A549 (cell line): ENCODE measurements at regions not wholly inside any gene's neighbourhood (a gene's known extent, or its start where the extent isn't known, plus 50 kb on each side); places are given as distances from the start of the nearest gene placed in this dataset.

Experiments
- ATAC-seq, 2 experiments: fragments of 200-7000 bp in 1 of 2; fragments of >200 bp in 1 of 2; cut with Nextera tagmentation in 1 of 2; cut with Tn5 transposase in 1 of 2; 3 replicates each; pipeline versions ENCODE4 v1.8.0 to v1.9.1; 2018 to 2020; ENCODE audit warnings: mild to moderate bottlenecking in 1 of 2, moderate library complexity in 1 of 2
- CTCF ChIA-PET: fragments of 300-600 bp; sonication (Branson Sonifier 250); formaldehyde crosslinking; extraction: SDS; loops from one replicate; lab custom pipeline; 2021; ENCODE audit warnings: antibody characterized with exemption, inconsistent platforms; lab: Yijun Ruan, JAX
- POLR2A ChIA-PET: fragments of 350-600 bp; formaldehyde crosslinking; extraction: SDS; loops from one replicate; lab custom pipeline; 2021; ENCODE audit warnings: antibody characterized with exemption, inconsistent platforms; lab: Yijun Ruan, JAX
- DNase-seq, 2 experiments: peaks; one replicate each; pipeline versions ENCODE4 v3.0.0 to v3.0.0-alpha.2; 2011 to 2016; ENCODE audit warnings: low read depth in 1 of 2, low spot score in 1 of 2
- FAIRE-seq: peaks from 2 replicates; lab custom pipeline; 2011; peaks lifted over from hg19 to GRCh38; lab: Jason Lieb, UNC
- H3K27ac ChIP-seq, 2 experiments: fragments of >200 bp; sonication (Bioruptor Twin); formaldehyde crosslinking; 3 replicates each; pipeline ENCODE4 v1.5.1; 2016 to 2017
- H3K4me1 ChIP-seq: fragments of >200 bp; sonication (Bioruptor Twin); formaldehyde crosslinking; 3 replicates; pipeline ENCODE4 v1.6.1; 2016
- H3K4me2 ChIP-seq: fragments of >200 bp; sonication (Bioruptor Twin); formaldehyde crosslinking; 3 replicates; pipeline ENCODE4 v1.6.1; 2016
- H3K4me3 ChIP-seq: fragments of >200 bp; sonication (Bioruptor Twin); formaldehyde crosslinking; 3 replicates; pipeline ENCODE4 v1.5.1; 2016
- H3K9me3 ChIP-seq: fragments of >200 bp; sonication (Bioruptor Twin); formaldehyde crosslinking; 3 replicates; pipeline ENCODE4 v1.6.1; 2016
- ATOH8 ChIP-seq: fragments of 250-450 bp; sonication (Bioruptor Pico); IDR thresholded peaks from 2 replicates; pipeline ENCODE4 v1.5.0; 2020; ENCODE audit warnings: low read depth, mild to moderate bottlenecking, moderate library complexity
- BHLHE40 ChIP-seq: IDR thresholded peaks from 2 replicates; pipeline ENCODE4 v1.6.1; 2012; ENCODE audit warnings: low read depth, low read length, inconsistent platforms
- CHD2 ChIP-seq: fragments of 150-350 bp; IDR thresholded peaks from 2 replicates; pipeline ENCODE4 v1.6.1; 2014; ENCODE audit warnings: low read length; ENCODE audit not compliant: partially characterized antibody
- EHMT2 ChIP-seq: fragments of 200-600 bp; sonication (generic); IDR thresholded peaks from 2 replicates; pipeline ENCODE4 v1.6.1; 2016; ENCODE audit warnings: antibody characterized with exemption, low read depth, mild to moderate bottlenecking, moderate library complexity
- ELK1 ChIP-seq: fragments of 150-350 bp; IDR thresholded peaks from 2 replicates; pipeline ENCODE4 v1.6.1; 2014; ENCODE audit warnings: low read depth, mild to moderate bottlenecking, low read length
- ESRRA ChIP-seq: fragments of 150-350 bp; IDR thresholded peaks from 2 replicates; pipeline ENCODE4 v1.6.1; 2014; ENCODE audit warnings: mild to moderate bottlenecking, low read length, borderline replicate concordance
- FOSB ChIP-seq: fragments of 250-450 bp; sonication (Bioruptor Pico); IDR thresholded peaks from 2 replicates; pipeline ENCODE4 v1.5.0; 2020; ENCODE audit warnings: mild to moderate bottlenecking, moderate library complexity
- HDAC2 ChIP-seq: fragments of 200-600 bp; sonication (generic); IDR thresholded peaks from 2 replicates; pipeline ENCODE4 v1.6.1; 2016
- HES2 ChIP-seq: fragments of >200 bp; sonication (Bioruptor Twin); formaldehyde crosslinking; IDR thresholded peaks from 2 replicates; pipeline ENCODE4 v1.6.1; 2016
- HMGXB4 ChIP-seq: fragments of 250-450 bp; sonication (Bioruptor Pico); IDR thresholded peaks from 2 replicates; pipeline ENCODE4 v1.5.0; 2021; ENCODE audit warnings: mild to moderate bottlenecking, moderate library complexity, borderline replicate concordance
- HOXA7 ChIP-seq: fragments of 250-450 bp; sonication (Bioruptor Pico); IDR thresholded peaks from 2 replicates; pipeline ENCODE4 v1.5.0; 2020; ENCODE audit warnings: mild to moderate bottlenecking, moderate library complexity
- KDM5A ChIP-seq: fragments of 200-600 bp; sonication (generic); IDR thresholded peaks from 2 replicates; pipeline ENCODE4 v1.6.1; 2016; ENCODE audit warnings: antibody characterized with exemption, mild to moderate bottlenecking
- MAFK ChIP-seq: fragments of 450-650 bp; IDR thresholded peaks from 2 replicates; pipeline ENCODE4 v1.6.1; 2014; ENCODE audit not compliant: partially characterized antibody
- MAX ChIP-seq: IDR thresholded peaks from 2 replicates; pipeline ENCODE4 v1.6.1; 2012
- MYC ChIP-seq: IDR thresholded peaks from 2 replicates; pipeline ENCODE4 v1.6.1; 2012; ENCODE audit warnings: mild to moderate bottlenecking, inconsistent platforms, low read length, improper control_type of control experiment, borderline replicate concordance
- NFE2L2 ChIP-seq: fragments of 150-350 bp; conservative IDR thresholded peaks from 2 replicates; pipeline ENCODE4 v1.6.1; 2014; ENCODE audit warnings: low read length
- NR3C1 ChIP-seq: fragments of >200 bp; sonication (Bioruptor Twin); formaldehyde crosslinking; IDR thresholded peaks from 3 replicates; pipeline ENCODE4 v1.6.1; 2017
- RARB ChIP-seq: fragments of 250-450 bp; sonication (Bioruptor Pico); IDR thresholded peaks from 2 replicates; pipeline ENCODE4 v1.8.0; 2021; ENCODE audit warnings: mild to moderate bottlenecking, moderate library complexity
- RCOR1 ChIP-seq: fragments of 150-350 bp; IDR thresholded peaks from 2 replicates; pipeline ENCODE4 v1.6.1; 2014; ENCODE audit warnings: antibody characterized with exemption, low read length, low read depth
- RFX5 ChIP-seq: fragments of 450-650 bp; IDR thresholded peaks from 2 replicates; pipeline ENCODE4 v1.7.1; 2014; ENCODE audit warnings: antibody characterized with exemption, mild to moderate bottlenecking, moderate library complexity
- SREBF2 ChIP-seq: fragments of 450-650 bp; IDR thresholded peaks from 2 replicates; pipeline ENCODE4 v1.6.1; 2014; ENCODE audit warnings: mild to moderate bottlenecking, moderate library complexity
- TP53 ChIP-seq: fragments of 250-450 bp; sonication (Bioruptor Pico); IDR thresholded peaks from 2 replicates; pipeline ENCODE4 v1.5.0; 2021; ENCODE audit warnings: mild to moderate bottlenecking, moderate library complexity
- ZC3H11A ChIP-seq: fragments of 450-650 bp; IDR thresholded peaks from 2 replicates; pipeline ENCODE4 v1.6.1; 2014; ENCODE audit warnings: antibody characterized with exemption, mild to moderate bottlenecking
- WGBS: methylation state at CpG from one replicate; pipeline ENCODE4 v1.1.6; 2017; ENCODE audit errors: missing lambda C conversion rate; 5-methylcytosine and 5-hydroxymethylcytosine counted together

- no peak overlapping the region for H3K4me2 ChIP-seq
- DNase-seq (no peak), FAIRE-seq (no peak), ATAC-seq (no peak)
- ChIA-PET CTCF (interaction anchor here (1.1 to 1.2 kb wide), 2 partner anchors 8 to 30 kb away, joined by 3 read pairs; no protein-coding TSS in a partner anchor), POLR2A (interaction anchor here (0.6 to 1.2 kb wide), 2 partner anchors 102 to 126 kb away, joined by 4 to 6 read pairs; no protein-coding TSS in a partner anchor)
- H3K4me1 ChIP-seq: peaks cover 8% of the 10 kb centered on the region; the same call in 2 of the 3 replicates
- no peak for TF ChIP-seq CHD2
- no peak for TF ChIP-seq RARB (CRISPR knock-in tag)
- TF ChIP-seq SREBF2: no peak
- no peak for TF ChIP-seq ATOH8 (CRISPR knock-in tag)
- no peak for TF ChIP-seq HDAC2
- TF ChIP-seq MAX: no peak
- TF ChIP-seq ELK1: no peak
- TF ChIP-seq HES2: no peak
- TF ChIP-seq MAFK: no peak
- TF ChIP-seq ZC3H11A: no peak
- TF ChIP-seq EHMT2: no peak
- peak overlapping the region in 1 of 2 experiments; percentile 73; a peak in 3 of 6 replicates for H3K27ac ChIP-seq
- no peaks in the 10 kb centered on the region for H3K9me3 ChIP-seq
- H3K4me3 ChIP-seq: no peak overlapping the region
- 88% methylated on average over 4 of the region's 4 CpGs for WGBS
Observed at GRCh38 chr2:236872015-236872414, 213.7 kb upstream of the COPS8 start.

- H3K4me3 ChIP-seq: no peak overlapping the region
- ChIA-PET CTCF (interaction anchor here (1.1 to 1.4 kb wide), 3 partner anchors 9 to 29 kb away, joined by 3 read pairs; no protein-coding TSS in a partner anchor), POLR2A (no interaction called here)
- no peak overlapping the region for H3K27ac ChIP-seq
- H3K4me2 ChIP-seq: no peak overlapping the region
- peaks cover 8% of the 10 kb centered on the region; the same call in 2 of the 3 replicates for H3K4me1 ChIP-seq
- FAIRE-seq (no peak), ATAC-seq (no peak), DNase-seq (no peak)
- 67% methylated on average over 7 of the region's 7 CpGs for WGBS
- H3K9me3 ChIP-seq: no peaks in the 10 kb centered on the region
- TF ChIP-seq CHD2: no peak
- no peak for TF ChIP-seq HOXA7 (CRISPR knock-in tag)
- no peak for TF ChIP-seq NR3C1
- TF ChIP-seq NFE2L2: no peak
- no peak for TF ChIP-seq FOSB (CRISPR knock-in tag)
- TF ChIP-seq RFX5: no peak
- no peak for TF ChIP-seq ELK1
- TF ChIP-seq RCOR1: no peak
- no peak for TF ChIP-seq TP53 (CRISPR knock-in tag)
- no peak for TF ChIP-seq KDM5A
- no peak for TF ChIP-seq EHMT2
- no peak for TF ChIP-seq BHLHE40
- TF ChIP-seq ESRRA: no peak
- TF ChIP-seq HMGXB4 (CRISPR knock-in tag): no peak
- TF ChIP-seq MYC: no peak
- no peak for TF ChIP-seq ZC3H11A
- TF ChIP-seq, all 56 proteins: peak for 0
Observed at GRCh38 chr2:236872981-236873380, 212.7 kb upstream of the COPS8 start.
